ENCODE measurements at regions not wholly inside any gene's neighbourhood (a gene's known extent, or its start where the extent isn't known, plus 50 kb on each side); places are given as distances from the start of the nearest gene placed in this dataset.

DNA sequence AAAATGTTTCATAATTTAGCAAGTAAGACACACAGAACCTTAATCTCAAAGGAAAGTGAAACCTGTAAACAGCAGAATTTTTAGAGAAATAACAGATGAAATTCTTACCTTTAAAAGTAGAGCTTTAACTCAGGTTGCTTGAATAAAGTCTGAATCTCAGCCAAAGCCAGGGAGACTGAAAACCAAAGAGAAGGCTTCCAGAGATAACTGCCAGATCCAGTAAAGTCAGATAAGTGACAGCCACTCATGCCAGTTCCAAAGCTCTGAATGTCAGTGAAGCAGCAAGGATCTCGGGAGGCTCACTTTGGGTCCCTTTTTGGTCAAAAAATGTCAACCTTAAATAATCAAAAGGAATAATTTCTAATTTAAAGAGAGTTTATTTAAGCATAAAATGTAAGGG is 199.9 kb upstream of the CHRM3 start:
- in situ Hi-C loops (cut with MboI; ENCODE audit: low pct_unique_long_range_greater_than_20kb, low sequenced_read_pairs, unreplicated experiment): no loop called here
- TF ChIP-seq, protein P1, sequence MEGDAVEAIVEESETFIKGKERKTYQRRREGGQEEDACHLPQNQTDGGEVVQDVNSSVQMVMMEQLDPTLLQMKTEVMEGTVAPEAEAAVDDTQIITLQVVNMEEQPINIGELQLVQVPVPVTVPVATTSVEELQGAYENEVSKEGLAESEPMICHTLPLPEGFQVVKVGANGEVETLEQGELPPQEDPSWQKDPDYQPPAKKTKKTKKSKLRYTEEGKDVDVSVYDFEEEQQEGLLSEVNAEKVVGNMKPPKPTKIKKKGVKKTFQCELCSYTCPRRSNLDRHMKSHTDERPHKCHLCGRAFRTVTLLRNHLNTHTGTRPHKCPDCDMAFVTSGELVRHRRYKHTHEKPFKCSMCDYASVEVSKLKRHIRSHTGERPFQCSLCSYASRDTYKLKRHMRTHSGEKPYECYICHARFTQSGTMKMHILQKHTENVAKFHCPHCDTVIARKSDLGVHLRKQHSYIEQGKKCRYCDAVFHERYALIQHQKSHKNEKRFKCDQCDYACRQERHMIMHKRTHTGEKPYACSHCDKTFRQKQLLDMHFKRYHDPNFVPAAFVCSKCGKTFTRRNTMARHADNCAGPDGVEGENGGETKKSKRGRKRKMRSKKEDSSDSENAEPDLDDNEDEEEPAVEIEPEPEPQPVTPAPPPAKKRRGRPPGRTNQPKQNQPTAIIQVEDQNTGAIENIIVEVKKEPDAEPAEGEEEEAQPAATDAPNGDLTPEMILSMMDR (IDR thresholded peaks at IDR 0.05; ENCODE audit: extremely low read depth, insufficient read depth, missing control alignments): no peak
- no peak for DNase-seq (ENCODE audit: low spot score)

DNA sequence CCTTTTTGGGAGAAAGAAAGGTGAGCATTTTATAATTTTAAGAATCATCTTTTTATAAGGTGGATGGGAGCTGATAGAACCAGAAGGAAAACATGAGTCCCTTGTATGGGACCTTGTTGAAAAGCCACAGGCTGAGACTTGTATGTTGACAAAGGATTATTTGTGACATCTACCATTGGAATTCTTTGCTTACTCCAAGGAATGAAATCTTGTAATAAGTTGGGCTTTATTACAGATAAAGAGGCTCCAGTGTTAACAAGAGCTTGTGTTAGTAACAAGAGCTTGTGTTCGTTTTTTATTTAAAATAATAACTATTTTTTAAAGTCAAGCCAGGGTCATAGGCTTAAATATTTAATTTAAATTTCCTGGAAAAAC is 201.1 kb upstream of the CHRM3 start:
- in situ Hi-C loops (cut with MboI; ENCODE audit: low pct_unique_long_range_greater_than_20kb, low sequenced_read_pairs, unreplicated experiment): no loop called here
- TF ChIP-seq, protein P1 (IDR thresholded peaks at IDR 0.05; ENCODE audit: extremely low read depth, insufficient read depth, missing control alignments): no peak
- DNase-seq (ENCODE audit: low spot score): no peak

DNA sequence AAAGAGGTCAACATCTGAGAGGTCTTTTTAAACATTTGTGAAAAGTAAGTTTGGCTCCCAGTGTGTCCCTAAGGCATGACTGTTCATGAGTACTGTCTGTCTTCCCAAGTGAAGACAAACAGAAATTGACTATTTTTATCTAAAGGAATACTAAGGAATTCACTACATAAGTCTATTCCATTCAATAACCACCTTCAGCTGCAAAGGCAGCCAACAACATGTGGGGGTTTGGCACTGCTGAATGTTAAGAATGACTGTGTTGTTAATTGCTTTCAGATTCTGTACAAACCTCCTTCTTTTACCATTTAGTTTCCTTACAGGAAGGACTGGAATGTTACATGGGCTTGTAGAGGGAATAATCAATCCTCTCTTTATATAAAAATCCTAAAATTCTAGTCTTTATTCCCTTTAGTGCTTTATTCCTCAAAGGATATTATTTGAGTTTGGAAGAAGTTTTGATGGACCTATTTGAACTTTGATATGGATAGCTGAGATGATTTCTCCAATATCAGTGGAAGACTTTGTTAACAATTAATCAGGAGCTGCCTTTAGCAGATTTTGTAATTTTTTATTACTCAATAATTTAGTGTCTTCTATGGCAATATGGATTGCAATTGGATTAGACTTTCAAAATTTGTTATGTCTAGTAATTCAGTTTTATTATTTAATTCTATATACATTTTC is 201.7 kb upstream of the CHRM3 start:
- TF ChIP-seq, protein P1 (IDR thresholded peaks at IDR 0.05; ENCODE audit: extremely low read depth, insufficient read depth, missing control alignments): no peak
- in situ Hi-C loops (cut with MboI; ENCODE audit: low pct_unique_long_range_greater_than_20kb, low sequenced_read_pairs, unreplicated experiment): no loop called here
- DNase-seq (ENCODE audit: low spot score): no peak

DNA sequence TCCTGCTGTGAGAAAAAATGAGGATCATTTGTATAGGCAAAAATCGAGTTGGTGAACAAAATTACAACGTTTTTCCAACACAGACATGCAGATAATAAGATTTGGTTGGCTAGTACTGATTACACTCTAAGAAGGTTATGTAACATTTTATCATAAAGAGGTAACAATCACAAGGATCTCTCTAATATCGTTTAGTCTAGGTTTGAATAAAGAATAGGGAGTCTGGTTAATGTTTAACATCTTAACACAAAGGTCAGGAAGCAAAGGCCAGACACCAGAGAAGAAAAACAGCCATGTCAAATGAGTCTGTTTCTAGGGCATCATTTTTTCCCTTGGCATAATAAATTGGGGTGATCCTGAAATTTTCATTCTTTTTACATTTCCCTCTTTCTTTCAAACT is 207.4 kb upstream of the CHRM3 start:
- TF ChIP-seq, protein P1 (IDR thresholded peaks at IDR 0.05; ENCODE audit: extremely low read depth, insufficient read depth, missing control alignments): no peak
- no peak for DNase-seq (ENCODE audit: low spot score)

DNA sequence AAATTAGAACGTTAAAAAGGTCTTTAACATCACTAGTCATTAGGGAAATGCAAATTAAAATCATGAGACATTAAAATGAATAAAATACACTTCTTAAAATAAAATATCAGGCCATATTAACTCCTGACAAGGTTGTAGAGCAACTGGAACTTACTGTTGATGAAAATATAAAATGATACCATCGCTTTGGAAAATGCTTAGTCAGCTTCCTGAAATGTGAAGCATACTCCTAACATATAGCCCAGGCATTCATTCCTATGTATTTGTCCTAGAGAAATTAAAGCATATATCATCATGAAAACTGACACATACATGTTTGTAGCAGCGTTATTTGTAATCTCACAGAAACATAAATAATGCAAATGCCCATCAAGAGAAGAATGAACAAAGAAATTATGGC is 211.5 kb upstream of the CHRM3 start:
- DNase-seq (ENCODE audit: low spot score): no peak
- TF ChIP-seq, protein P1 (IDR thresholded peaks at IDR 0.05; ENCODE audit: extremely low read depth, insufficient read depth, missing control alignments): no peak
- in situ Hi-C loops (cut with MboI; ENCODE audit: low pct_unique_long_range_greater_than_20kb, low sequenced_read_pairs, unreplicated experiment): no loop called here

More for the DNA sequence above, 207.4 kb upstream of the CHRM3 start:
- in situ Hi-C loops (cut with MboI; ENCODE audit: low pct_unique_long_range_greater_than_20kb, low sequenced_read_pairs, unreplicated experiment): no loop called here

DNA sequence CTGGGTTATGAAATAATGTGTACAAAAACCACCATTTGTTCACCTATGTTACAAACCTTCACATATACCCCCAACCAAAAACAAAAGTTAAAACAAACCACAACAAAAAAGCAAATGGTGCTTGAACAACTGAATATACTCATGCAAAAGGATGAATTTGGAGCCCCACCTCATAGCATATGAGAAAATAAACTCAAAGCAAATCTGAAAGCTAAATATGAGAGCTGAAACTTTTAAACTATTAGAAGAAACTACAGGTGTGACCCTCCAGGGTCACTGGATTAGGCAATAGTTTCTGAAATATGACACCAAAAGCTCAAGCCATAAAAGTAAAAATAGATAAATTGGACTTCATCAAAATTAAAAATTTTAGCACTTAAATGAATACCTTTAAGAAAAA is 215.5 kb upstream of the CHRM3 start:
- in situ Hi-C loops (cut with MboI; ENCODE audit: low pct_unique_long_range_greater_than_20kb, low sequenced_read_pairs, unreplicated experiment): no loop called here
- TF ChIP-seq, protein P1 (IDR thresholded peaks at IDR 0.05; ENCODE audit: extremely low read depth, insufficient read depth, missing control alignments): no peak
- DNase-seq (ENCODE audit: low spot score): no peak
